ENCODE measurements at regions not wholly inside any gene's neighbourhood (a gene's known extent, or its start where the extent isn't known, plus 50 kb on each side); places are given as distances from the start of the nearest gene placed in this dataset.
"Not testable (repeated sequence)": the region's sequence is repeated elsewhere in the genome, so short reads cannot be mapped to it uniquely, and the experiment has no call there.

- TF ChIP-seq CTCF, EP300 (IDR thresholded peaks at IDR 0.05): not testable (repeated sequence)
Measured at GRCh38 chr17:14532242-14532641, 231.4 kb downstream of the HS3ST3B1 start.
